GM18520 (cell line): ENCODE measurements at regions not wholly inside any gene's neighbourhood (a gene's known extent, or its start where the extent isn't known, plus 50 kb on each side); places are given as distances from the start of the nearest gene placed in this dataset.
"Not testable (repeated sequence)": the region's sequence is repeated elsewhere in the genome, so short reads cannot be mapped to it uniquely, and the experiment has no call there.

Experiments used
- ATAC-seq: cut with Tn5 transposase; IDR thresholded peaks from one replicate; pipeline ENCODE4 v1.9.1; 2021; ENCODE audit not compliant: unreplicated experiment

DNA sequence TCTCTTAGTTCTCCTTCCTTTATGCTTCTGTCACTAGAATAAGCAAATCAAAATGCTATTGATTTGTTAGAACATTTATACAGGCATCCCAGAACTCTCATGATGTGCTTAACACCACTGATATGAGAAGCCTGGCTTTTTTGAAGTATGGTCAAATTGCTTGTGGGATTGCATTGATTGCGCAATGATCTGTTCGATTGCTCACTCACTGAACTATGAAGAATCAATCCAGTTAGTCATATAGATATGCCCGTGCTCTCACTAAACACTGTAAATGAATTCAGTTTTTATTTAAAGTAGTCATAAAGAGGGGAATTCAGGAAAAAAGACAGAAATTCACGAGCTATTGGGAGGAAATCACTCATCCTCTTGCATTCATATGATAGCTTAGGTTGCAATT lies 1237.8 kb downstream of the SUCLG1 start:
- ATAC-seq: no peak

DNA sequence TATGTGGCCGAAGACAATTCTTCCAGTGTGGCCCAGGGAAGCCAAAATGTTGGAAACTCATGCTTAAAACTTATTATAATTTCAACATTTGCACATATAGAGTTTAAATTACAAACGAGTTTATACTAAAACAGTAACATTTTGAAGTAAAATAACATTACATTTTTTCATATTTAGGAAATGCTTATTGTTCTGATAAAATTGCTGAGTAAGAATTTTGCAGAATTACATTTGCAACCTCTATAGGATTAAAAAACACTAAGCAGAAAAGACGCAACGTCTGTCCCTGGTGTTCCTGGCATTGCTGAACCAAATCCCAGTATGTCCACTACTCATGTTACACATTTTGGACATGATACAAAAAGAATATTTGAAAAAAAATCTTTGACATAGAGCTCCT lies 1241.2 kb downstream of the SUCLG1 start:
- no peak for ATAC-seq

DNA sequence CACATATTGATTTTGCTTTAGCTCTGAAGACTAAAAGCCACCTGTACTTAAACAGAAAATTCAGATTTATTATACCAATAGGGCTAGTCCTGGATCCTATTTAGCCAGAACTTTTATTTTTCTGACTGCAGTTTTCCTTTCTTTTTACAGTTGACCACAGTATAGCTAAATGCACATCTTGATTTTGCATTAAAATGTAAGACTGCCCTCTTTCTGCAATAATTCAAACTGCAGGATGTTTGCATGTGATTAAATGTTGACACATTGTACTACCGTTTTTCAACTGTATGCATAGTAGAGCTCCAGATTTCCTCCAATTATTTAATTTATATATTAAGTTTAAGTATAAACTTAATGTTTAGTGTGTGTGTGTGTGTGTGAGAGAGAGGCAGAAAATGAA lies 1262.9 kb downstream of the SUCLG1 start:
- ATAC-seq: no peak

DNA sequence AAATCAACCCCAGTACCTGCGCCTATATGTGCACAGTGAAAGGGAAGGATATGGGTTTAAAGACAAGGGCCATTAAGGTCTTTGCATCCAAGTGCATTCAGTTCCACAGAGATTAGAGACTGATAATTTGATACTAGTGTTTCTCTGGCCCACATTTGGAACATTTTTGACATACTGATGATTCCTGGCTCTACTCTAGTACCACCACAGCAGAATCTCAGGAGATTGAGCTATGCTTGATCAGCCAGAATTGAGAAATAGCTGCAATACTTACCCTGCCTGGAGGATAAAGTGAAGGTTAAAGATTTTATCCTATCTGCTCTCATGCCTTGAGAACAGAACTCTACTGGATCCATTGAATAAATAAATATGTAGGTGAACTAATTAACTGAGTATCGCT lies 1267.8 kb downstream of the SUCLG1 start:
- no peak for ATAC-seq

DNA sequence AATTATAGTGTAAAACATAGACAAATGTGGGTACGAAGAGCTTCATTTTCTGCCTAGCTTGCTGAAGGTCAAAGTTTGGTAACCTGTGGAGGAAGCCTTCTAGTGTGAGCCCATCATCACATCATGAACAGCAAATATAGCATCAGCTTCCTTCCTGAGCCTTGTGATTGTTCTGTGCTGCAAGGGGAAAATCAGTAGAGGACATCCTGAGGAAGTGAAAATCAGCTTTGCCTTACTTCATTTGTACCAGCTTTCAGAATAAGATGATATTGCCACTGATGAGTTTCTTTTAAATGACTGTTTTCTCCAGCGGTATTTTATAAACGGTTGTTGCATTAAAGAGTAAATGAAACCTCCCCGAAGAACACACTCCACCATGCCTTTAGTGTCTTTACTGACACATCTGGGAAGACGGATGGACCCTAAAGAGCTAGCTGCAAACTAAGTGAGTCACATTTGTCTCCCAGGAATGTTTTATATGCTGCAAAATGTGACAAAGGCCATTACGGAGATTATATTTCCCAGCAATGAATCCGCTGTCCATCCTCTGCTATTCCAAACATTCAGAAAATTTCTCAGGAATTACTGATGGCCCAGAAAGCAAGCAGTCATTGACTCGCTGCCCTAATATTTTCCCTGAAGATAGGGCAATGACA lies 1272.8 kb downstream of the SUCLG1 start:
- ATAC-seq: no peak

DNA sequence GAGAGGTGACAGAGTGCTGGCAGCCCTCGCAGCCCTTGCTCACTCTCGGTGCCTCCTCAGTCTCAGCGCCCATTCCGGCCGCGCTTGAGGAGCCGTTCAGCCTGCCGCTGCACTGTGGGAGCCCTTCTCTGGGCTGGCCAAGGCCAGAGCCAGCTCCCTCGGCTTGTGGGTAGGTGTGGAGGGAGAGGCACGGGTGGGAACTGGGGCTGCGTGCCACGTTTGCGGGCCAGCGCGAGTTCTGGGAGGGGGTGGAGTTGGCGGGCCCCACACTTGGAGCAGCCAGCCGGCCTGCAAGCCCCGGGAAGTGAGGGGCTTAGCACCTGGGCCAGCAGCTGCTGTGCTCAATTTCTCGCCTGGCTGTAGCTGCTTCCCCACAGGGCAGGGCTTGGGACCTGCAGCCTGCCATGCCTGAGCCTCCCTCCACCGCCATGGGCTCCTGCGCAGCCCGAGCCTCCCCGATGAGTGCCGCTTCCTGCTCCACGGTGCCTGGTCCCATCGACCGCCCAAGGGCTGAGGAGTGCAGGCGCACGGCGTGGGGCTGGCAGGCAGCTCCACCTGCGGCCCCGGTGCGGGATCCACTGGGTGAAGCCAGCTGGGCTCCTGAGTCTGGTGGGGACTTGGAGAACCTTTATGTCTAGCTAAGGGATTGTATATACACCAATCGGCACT lies 1278.1 kb downstream of the SUCLG1 start:
- ATAC-seq: not testable (repeated sequence)

DNA sequence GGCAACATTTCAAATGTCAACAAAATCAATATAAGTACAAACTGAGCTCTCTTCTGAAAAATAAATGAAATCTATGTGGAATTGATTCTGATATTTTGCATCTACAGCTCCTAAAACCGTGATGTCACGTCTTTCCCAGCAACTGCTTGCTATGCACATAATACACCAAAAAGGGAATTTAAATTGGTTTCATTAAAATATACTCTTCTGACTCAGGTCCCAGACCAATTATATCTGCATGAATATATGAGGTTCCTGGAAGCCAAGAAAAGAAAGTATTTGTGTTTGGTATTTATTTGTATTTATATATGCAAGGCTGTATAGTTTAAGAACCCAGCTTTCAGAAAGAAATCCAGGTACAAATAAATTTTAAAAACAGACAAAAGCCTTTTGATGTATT lies 1282.5 kb downstream of the SUCLG1 start:
- no peak for ATAC-seq

DNA sequence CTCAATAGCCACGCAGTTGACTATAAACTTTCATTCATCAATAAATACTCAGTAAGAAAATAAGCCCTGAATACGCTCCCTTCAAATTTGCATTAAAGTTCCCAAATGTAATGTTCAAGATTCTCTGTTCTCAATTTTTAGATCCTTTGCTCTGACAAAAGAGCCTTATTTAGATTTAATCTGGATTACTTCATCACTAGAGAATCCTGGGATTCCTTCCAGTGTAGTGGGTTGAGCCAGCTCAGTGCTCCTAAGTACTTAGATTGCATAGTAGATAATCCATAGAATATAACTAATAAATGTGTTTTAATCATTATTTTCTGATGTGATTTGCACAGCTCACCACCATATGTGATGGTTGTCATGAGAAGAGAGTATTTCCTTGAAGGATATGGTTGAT lies 1286.2 kb downstream of the SUCLG1 start:
- no peak for ATAC-seq

DNA sequence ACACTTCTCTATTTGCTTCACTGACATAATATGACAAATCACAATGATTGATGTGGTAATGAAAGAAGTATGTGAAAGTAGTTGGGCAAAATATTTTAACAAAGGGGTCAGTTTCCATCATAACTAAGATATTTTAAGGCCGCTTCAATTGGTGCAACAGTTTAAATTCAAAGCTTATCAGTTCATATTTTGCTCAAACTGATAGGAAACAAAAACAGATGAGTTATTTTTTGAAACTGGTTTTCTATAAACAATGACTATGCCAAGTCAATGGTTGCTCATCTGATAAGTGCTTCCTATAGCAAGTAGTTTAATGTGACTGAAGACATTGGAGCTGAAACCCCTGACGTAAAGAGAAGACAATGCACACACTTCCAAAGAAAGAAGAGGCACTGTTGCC lies 1290.7 kb downstream of the SUCLG1 start:
- no peak for ATAC-seq

DNA sequence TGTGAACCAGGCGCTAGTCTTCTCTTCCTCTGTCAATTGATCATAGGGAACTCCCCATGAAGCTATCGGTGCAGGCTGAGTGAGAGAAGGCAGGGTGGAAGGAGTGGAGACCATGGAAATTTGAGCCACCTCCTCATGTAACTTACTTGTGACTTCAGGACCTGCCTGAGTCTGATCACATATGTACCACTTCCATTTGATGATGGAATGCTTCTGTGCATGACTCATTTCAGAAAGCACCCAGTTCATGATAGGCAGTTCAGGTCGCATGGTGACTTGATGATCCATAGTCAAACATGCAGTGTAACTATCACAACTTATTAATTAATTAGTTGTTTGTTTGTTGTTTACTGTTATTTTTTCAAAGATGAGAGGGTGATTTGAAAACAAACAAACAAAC lies 1296.7 kb downstream of the SUCLG1 start:
- ATAC-seq: no peak

DNA sequence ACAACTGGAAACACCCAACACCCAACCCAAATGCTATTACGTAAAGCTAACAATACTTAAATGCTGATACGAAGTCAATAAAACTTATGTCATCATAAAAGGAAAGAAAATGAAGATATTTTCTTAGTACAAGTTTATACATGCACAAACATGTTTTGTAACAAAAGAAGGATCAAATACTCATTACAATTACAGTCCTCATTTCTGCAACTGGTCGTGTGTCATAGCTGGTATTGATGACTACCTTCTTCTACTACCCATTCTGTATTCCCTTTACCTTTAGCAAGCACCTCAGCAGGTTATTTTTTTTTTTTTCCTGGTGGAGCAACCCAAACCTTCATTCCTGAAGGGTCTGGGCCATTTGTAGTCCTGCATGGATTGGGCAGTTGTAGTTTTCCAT lies 1298.5 kb downstream of the SUCLG1 start:
- no peak for ATAC-seq

DNA sequence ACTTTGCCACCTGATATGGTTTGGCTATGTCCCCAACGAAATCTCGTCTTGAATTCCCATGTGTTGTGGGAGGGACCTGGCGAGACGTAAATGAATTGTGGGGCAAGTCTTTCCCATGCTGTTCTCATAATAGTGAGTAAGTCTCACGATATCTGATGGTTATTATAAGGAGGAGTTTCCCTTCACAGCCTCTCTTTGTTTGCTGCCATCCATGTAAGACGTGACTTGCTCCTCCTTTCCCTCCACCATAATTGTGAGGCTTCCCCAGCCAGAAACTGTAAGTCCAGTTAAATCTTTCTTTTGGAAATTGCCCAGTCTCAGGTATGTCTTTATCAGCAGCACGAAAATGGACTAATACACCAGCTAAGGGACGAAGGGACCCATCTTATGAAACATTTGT lies 1303.3 kb downstream of the SUCLG1 start:
- no peak for ATAC-seq

DNA sequence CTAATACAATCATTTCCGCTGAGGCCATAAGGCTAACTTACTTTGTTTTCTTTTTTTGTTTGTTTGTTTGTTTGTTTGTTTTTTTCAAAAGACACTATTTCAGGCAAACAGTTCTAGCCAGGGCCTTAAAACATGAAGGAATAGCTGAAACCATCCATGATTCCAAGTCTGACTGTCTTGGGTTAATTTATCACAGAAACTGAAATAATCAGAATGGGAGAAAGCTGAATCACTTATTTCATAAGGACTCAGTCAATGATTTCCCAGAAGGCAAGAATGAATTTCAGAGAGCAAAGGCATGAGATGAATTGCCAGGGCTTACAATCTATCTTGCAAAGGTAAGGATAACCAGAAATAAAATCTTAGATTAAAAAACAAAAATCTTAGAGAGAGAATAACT lies 1315.1 kb downstream of the SUCLG1 start:
- no peak for ATAC-seq

DNA sequence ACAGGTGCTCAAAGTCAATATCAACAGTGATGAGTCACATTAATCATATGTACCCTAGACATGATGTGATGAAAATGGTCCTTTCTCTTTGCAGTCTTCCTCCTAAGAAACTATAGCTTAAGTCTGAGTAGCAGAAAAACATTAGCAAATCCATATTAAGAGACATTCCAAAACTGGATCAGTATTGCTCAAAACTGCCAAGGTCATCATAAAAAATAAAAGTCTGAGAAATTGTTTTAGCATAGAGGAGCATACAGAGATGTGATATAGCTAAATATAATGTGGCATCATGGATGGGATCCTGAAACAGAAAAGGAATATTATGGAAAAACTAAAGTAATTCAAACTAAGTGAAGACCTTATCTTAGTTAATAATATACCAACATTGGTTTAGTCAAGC lies 1316.1 kb downstream of the SUCLG1 start:
- ATAC-seq: no peak

DNA sequence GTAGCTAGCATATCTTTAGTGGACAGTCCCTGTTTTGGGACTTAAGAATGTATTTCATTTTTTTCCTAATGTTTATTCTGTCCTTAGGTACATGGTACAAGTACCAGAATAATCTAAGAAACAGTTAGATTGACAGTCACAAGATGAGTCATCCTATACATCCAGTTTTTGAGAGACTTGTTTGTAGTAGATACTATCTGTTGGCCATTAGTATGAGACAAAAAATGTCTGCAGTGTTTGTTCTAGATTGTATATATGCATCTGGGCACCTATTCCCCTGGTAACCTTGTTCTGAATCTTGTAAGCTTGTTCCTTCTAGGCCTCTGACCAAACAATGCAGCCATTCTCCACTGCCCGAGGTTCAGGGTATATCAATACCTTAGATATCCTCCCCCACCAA lies 1343.5 kb downstream of the SUCLG1 start:
- ATAC-seq: no peak

DNA sequence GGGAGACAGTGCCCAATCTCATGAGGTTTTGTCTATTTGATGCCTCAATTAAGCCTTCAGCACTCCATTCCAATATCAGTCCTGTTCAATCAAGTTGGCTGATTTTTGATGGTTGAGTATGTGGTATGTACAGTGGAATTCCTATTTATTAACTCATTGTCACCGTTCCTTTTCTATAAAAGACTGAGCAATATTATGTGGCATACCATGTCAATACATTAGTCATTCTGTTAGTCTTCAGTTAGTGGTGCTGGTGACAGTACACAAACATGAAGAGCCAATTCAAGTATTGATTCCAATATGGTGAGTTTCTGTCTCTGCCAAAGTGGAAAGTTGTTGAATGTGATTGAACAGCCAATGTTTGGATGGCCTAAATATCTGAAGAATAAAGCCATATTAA lies 1343.9 kb downstream of the SUCLG1 start:
- ATAC-seq: no peak

DNA sequence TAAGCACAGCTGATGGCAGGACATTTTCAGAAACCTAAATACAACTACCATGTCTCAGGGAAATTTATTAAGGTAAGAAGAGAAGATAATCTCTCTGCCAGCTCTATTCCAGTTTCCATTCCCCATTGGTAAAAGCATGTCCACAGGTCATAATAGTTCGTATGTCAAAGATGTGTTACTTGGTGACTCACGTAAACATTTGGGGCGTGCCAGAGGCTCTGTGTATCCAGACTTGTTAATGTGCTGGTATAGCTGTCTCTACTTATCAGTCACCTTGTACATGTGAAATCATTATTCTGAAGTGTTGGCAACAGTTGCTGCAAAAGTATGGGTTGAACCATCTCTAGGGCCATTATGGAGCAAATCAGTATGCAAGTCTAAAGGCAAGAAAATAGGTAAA lies 1345.1 kb downstream of the SUCLG1 start:
- ATAC-seq: no peak

DNA sequence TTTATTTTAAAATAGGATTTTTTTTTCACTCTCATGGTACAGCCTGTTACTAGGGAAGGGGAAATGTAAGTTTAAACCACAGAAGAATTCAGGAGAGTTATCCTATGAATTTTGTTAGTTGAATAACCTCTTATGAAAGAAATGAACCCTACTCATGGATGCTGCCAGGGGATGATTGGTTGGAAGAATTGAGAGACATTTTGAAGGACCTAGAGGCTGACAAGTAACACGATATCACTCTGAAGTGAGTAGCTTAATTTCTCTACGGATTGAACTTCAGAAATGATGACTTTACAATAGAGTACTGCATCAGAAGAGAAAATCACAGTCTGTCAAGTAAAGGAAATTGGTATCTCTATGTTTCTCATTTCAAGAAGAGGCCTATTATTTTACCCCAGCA lies 1346.2 kb downstream of the SUCLG1 start:
- no peak for ATAC-seq

DNA sequence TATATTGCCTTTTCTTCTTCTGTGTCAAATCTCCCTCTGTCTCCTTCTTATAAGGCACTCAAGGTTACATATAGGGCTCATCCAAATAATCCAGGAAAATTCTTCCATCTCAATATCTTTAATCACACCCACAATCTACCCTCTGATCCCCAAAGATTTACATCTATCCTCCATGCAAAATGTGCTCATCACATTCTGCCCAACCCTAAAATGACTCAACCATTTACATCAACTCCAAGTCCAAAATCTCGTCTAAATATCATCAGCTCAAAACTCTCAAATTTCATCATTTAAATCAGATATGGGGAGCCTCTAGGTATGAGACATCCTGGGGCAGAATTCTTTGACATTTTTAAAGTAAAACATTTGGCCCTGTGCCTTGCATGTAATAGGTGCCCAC lies 1349.8 kb downstream of the SUCLG1 start:
- no peak for ATAC-seq

DNA sequence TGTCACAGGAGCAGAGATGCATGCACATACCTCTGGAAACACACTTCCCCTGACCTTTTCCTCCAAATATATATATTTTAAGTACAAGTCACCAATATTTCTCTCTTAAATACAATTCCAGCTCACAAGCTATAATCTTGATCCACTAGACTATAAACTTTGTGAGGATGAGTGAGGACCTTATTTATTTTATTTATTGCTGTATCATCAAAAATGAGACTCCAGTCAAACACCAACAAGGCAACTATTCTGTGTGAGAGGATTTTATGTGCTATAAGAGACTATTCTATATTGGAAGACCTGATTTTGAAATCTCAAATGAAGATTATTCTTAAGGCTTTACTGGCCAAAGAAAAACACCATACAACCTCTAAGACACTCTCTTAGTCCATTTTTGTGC lies 1352.2 kb downstream of the SUCLG1 start:
- ATAC-seq: no peak

DNA sequence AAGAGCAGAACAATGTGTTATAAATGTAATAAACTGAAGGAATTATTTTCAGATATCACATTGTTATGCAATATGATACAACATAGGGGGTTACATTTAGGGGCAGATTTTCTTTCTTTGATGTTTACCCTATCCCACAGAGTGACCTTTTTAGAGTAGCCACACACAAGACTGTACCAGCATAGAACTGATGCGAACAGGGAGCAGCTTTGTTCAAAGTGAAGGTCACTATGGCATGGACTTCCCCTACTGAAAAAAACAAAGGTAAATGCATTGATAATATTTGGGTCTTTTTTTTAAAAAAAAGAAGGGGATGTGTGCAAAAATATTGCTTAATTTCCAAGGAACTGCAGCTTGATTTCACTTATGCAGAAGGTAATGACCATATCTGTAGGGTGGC lies 1354.9 kb downstream of the SUCLG1 start:
- no peak for ATAC-seq

DNA sequence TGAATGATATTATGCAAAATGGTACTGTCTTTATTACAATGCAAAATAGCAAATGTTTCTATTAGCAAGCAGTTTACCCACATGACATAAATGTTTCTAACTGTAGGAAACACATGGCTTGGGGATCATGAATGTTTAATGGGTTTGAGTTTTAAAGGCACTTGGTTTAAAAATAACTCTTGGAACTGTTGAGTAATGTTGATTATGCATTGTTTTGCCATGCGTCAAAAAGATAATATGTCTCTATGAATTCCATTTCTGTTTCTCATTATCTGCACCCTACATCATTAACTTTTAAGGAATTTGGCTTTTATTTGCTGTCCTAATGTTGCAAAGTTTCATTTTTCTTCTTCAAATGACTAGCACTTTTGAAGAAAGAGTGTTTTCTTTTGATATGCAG lies 1355.5 kb downstream of the SUCLG1 start:
- ATAC-seq: no peak

DNA sequence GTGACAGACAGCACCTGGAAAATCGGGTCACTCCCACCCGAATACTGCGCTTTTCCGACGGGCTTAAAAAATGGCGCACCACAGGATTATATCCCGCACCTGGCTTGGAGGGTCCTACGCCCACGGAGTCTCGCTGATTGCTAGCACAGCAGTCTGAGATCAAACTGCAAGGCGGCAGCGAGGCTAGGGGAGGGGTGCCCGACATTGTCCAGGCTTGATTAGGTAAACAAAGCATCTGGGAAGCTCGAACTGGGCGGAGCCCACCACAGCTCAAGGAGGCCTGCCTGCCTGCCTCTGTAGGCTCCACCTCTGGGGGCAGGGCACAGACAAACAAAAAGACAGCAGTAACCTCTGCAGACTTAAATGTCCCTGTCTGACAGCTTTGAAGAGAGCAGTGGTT lies 1370.0 kb downstream of the SUCLG1 start:
- ATAC-seq: not testable (repeated sequence)
